BJ (cell line): ENCODE measurements at regions not wholly inside any gene's neighbourhood (a gene's known extent, or its start where the extent isn't known, plus 50 kb on each side); places are given as distances from the start of the nearest gene placed in this dataset.

Experiments used
- CTCF ChIA-PET: fragments of 350-600 bp; formaldehyde crosslinking; extraction: SDS; loops from one replicate; lab custom pipeline; 2021; ENCODE audit warnings: antibody characterized with exemption, inconsistent platforms; lab: Yijun Ruan, JAX
- POLR2A ChIA-PET: fragments of 300-600 bp; sonication (Branson Sonifier 250); formaldehyde crosslinking; extraction: SDS; loops from one replicate; lab custom pipeline; 2021; ENCODE audit warnings: antibody characterized with exemption; lab: Charles Lee
- DNase-seq: peaks from one replicate; pipeline ENCODE4 v3.0.0-alpha.2; 2011; ENCODE audit warnings: low read depth
- H3K27me3 ChIP-seq: 2 replicates; pipeline ENCODE4 v1.6.0; 2011; ENCODE audit warnings: low read length; ENCODE audit not compliant: control insufficient read depth, insufficient read depth
- H3K36me3 ChIP-seq: 2 replicates; pipeline ENCODE4 v1.5.1; 2011; ENCODE audit warnings: low read length; ENCODE audit not compliant: control insufficient read depth, insufficient read depth
- H3K4me3 ChIP-seq: 2 replicates; pipeline ENCODE4 v1.5.1; 2011; ENCODE audit warnings: low read depth, mild to moderate bottlenecking, control low read depth, low read length
- CTCF ChIP-seq: IDR thresholded peaks from 2 replicates; pipeline ENCODE4 v1.5.1; 2011; ENCODE audit warnings: low read depth, mild to moderate bottlenecking, control low read depth, inconsistent platforms, low read length, moderate library complexity; ENCODE audit not compliant: insufficient read depth

GRCh38 chr6:92050216-92050615, 1369.1 kb downstream of the EPHA7 start:
- TF ChIP-seq CTCF: no peak
- Histone ChIP-seq H3K27me3 (no peaks in the 10 kb centered on the region), H3K4me3 (no peak overlapping the region), H3K36me3 (no peaks in the 10 kb centered on the region)
- POLR2A ChIA-PET: no interaction called here
- DNase-seq: no peak
- CTCF ChIA-PET: no interaction called here

- CTCF ChIA-PET: no interaction called here
- POLR2A ChIA-PET: no interaction called here
Measured at GRCh38 chr6:92047860-92048259, 1371.5 kb downstream of the EPHA7 start.

GRCh38 chr6:92047152-92047850, 1372.1 kb downstream of the EPHA7 start:
- DNase-seq: no peak
- Histone ChIP-seq H3K36me3 (no peaks in the 10 kb centered on the region), H3K27me3 (no peaks in the 10 kb centered on the region), H3K4me3 (no peak overlapping the region)
- ChIA-PET POLR2A (no interaction called here), CTCF (no interaction called here)
- no peak for TF ChIP-seq CTCF

More at GRCh38 chr6:92047860-92048259, 1371.5 kb downstream of the EPHA7 start:
- no peak for DNase-seq
- Histone ChIP-seq H3K4me3 (no peak overlapping the region), H3K27me3 (no peaks in the 10 kb centered on the region), H3K36me3 (no peaks in the 10 kb centered on the region)
- no peak for TF ChIP-seq CTCF

GRCh38 chr6:92044312-92044711, 1375.0 kb downstream of the EPHA7 start:
- Histone ChIP-seq H3K27me3 (no peaks in the 10 kb centered on the region), H3K4me3 (no peak overlapping the region), H3K36me3 (no peaks in the 10 kb centered on the region)
- no peak for DNase-seq
- ChIA-PET POLR2A (no interaction called here), CTCF (no interaction called here)
- no peak for TF ChIP-seq CTCF

GRCh38 chr6:92043777-92044176, 1375.6 kb downstream of the EPHA7 start:
- no peak for TF ChIP-seq CTCF
- Histone ChIP-seq H3K4me3 (no peak overlapping the region), H3K36me3 (no peaks in the 10 kb centered on the region), H3K27me3 (no peaks in the 10 kb centered on the region)
- POLR2A ChIA-PET: no interaction called here
- DNase-seq: no peak
- CTCF ChIA-PET: no interaction called here
